ENCODE measurements at regions not wholly inside any gene's neighbourhood (a gene's known extent, or its start where the extent isn't known, plus 50 kb on each side); places are given as distances from the start of the nearest gene placed in this dataset.

- Histone ChIP-seq H3K4me3 (replicated peaks in 1 of 4; ENCODE audit: control extremely low read depth in 1 of 4, insufficient read depth in 1 of 4, low read depth in 3 of 4, low read length in 4 of 4) (no peak overlapping the region), H3K9ac (ENCODE audit: insufficient read depth, low read length) (no peak overlapping the region), H3K27ac (ENCODE audit: insufficient read depth, low read length) (no peak overlapping the region), H3K79me2 (ENCODE audit: control insufficient read depth, insufficient read depth, low read length) (no peaks in the 10 kb centered on the region), H3K4me1 (ENCODE audit: control insufficient read depth, extremely low read depth, insufficient read depth, low read length) (no peaks in the 10 kb centered on the region), H3K4me2 (ENCODE audit: extremely low read depth, insufficient read depth, low read length) (no peak overlapping the region), H3K36me3 (ENCODE audit: control insufficient read depth, insufficient read depth, low read length) (no peaks in the 10 kb centered on the region), H3K9me3 (ENCODE audit: control insufficient read depth, insufficient read depth, low read depth, low read length) (no peaks in the 10 kb centered on the region), H3K27me3 (ENCODE audit: control insufficient read depth, insufficient read depth, low read length) (peaks cover 25% of the 10 kb centered on the region), H4K20me1 (ENCODE audit: control insufficient read depth, extremely low read depth, insufficient read depth, low read length) (no peaks in the 10 kb centered on the region), H2AFZ (ENCODE audit: low read length) (no peak overlapping the region)
- no peak for TF ChIP-seq EZH2 (IDR thresholded peaks at IDR 0.05; ENCODE audit: low read length, missing control alignments)
- no peak for TF ChIP-seq CTCF (conservative IDR thresholded peaks at IDR 0.05 in 1 of 2, IDR thresholded peaks at IDR 0.05 in 1 of 2; ENCODE audit: low read depth in 1 of 2, low read length in 2 of 2)
- no peak for DNase-seq (ENCODE audit: low read depth in 2 of 2)
Observed at GRCh38 chr2:120574620-120575019, 161.0 kb upstream of the GLI2 start.

- Histone ChIP-seq H3K4me1 (ENCODE audit: control insufficient read depth, extremely low read depth, insufficient read depth, low read length) (no peaks in the 10 kb centered on the region), H3K4me2 (ENCODE audit: extremely low read depth, insufficient read depth, low read length) (no peak overlapping the region), H3K27me3 (ENCODE audit: control insufficient read depth, insufficient read depth, low read length) (peaks cover 29% of the 10 kb centered on the region), H3K4me3 (replicated peaks in 1 of 4; ENCODE audit: control extremely low read depth in 1 of 4, insufficient read depth in 1 of 4, low read depth in 3 of 4, low read length in 4 of 4) (no peak overlapping the region), H4K20me1 (ENCODE audit: control insufficient read depth, extremely low read depth, insufficient read depth, low read length) (no peaks in the 10 kb centered on the region), H3K27ac (ENCODE audit: insufficient read depth, low read length) (no peak overlapping the region), H3K9ac (ENCODE audit: insufficient read depth, low read length) (no peak overlapping the region), H3K79me2 (ENCODE audit: control insufficient read depth, insufficient read depth, low read length) (no peaks in the 10 kb centered on the region), H2AFZ (ENCODE audit: low read length) (no peak overlapping the region), H3K36me3 (ENCODE audit: control insufficient read depth, insufficient read depth, low read length) (no peaks in the 10 kb centered on the region), H3K9me3 (ENCODE audit: control insufficient read depth, insufficient read depth, low read depth, low read length) (no peaks in the 10 kb centered on the region)
- TF ChIP-seq CTCF (conservative IDR thresholded peaks at IDR 0.05 in 1 of 2, IDR thresholded peaks at IDR 0.05 in 1 of 2; ENCODE audit: low read depth in 1 of 2, low read length in 2 of 2) (no peak), EZH2 (IDR thresholded peaks at IDR 0.05; ENCODE audit: low read length, missing control alignments) (no peak)
- no peak for DNase-seq (ENCODE audit: low read depth in 2 of 2)
Observed at GRCh38 chr2:120575966-120576365, 159.7 kb upstream of the GLI2 start.

GRCh38 chr2:120576509-120577474 is 158.9 kb upstream of the GLI2 start:
- peak in 1 of 2 donors; percentile 19 for DNase-seq (ENCODE audit: low read depth in 2 of 2)
- Histone ChIP-seq H2AFZ (ENCODE audit: low read length) (no peak overlapping the region), H3K9me3 (ENCODE audit: control insufficient read depth, insufficient read depth, low read depth, low read length) (no peaks in the 10 kb centered on the region), H3K27ac (ENCODE audit: insufficient read depth, low read length) (no peak overlapping the region), H3K4me1 (ENCODE audit: control insufficient read depth, extremely low read depth, insufficient read depth, low read length) (no peaks in the 10 kb centered on the region), H4K20me1 (ENCODE audit: control insufficient read depth, extremely low read depth, insufficient read depth, low read length) (no peaks in the 10 kb centered on the region), H3K9ac (ENCODE audit: insufficient read depth, low read length) (no peak overlapping the region), H3K27me3 (ENCODE audit: control insufficient read depth, insufficient read depth, low read length) (peaks cover 29% of the 10 kb centered on the region), H3K79me2 (ENCODE audit: control insufficient read depth, insufficient read depth, low read length) (no peaks in the 10 kb centered on the region), H3K4me3 (replicated peaks in 1 of 4; ENCODE audit: control extremely low read depth in 1 of 4, insufficient read depth in 1 of 4, low read depth in 3 of 4, low read length in 4 of 4) (peak overlapping the region in 1 of 4 experiments; percentile 17), H3K4me2 (ENCODE audit: extremely low read depth, insufficient read depth, low read length) (peak overlapping the region; percentile 57), H3K36me3 (ENCODE audit: control insufficient read depth, insufficient read depth, low read length) (no peaks in the 10 kb centered on the region)
- no peak for TF ChIP-seq CTCF (conservative IDR thresholded peaks at IDR 0.05 in 1 of 2, IDR thresholded peaks at IDR 0.05 in 1 of 2; ENCODE audit: low read depth in 1 of 2, low read length in 2 of 2)
- TF ChIP-seq EZH2 (IDR thresholded peaks at IDR 0.05; ENCODE audit: low read length, missing control alignments) = no peak
